ENCODE measurements at regions not wholly inside any gene's neighbourhood (a gene's known extent, or its start where the extent isn't known, plus 50 kb on each side); places are given as distances from the start of the nearest gene placed in this dataset.

GRCh38 chr11:115067900-115068530 lies 389.7 kb downstream of the NXPE2 start:
- H3K27me3 ChIP-seq (ENCODE audit: control insufficient read depth, insufficient read depth, low read length) = no peaks in the 10 kb centered on the region
- no peak for DNase-seq (ENCODE audit: low read depth in 2 of 2)
- no peaks in the 10 kb centered on the region for H3K79me2 ChIP-seq (ENCODE audit: control insufficient read depth, insufficient read depth, low read length)
- H3K27ac ChIP-seq (ENCODE audit: insufficient read depth, low read length) = no peak overlapping the region
- H4K20me1 ChIP-seq (ENCODE audit: control insufficient read depth, extremely low read depth, insufficient read depth, low read length) = no peaks in the 10 kb centered on the region
- no peaks in the 10 kb centered on the region for H3K4me1 ChIP-seq (ENCODE audit: control insufficient read depth, extremely low read depth, insufficient read depth, low read length)
- no peak overlapping the region for H3K4me3 ChIP-seq (replicated peaks in 1 of 4; ENCODE audit: control extremely low read depth in 1 of 4, insufficient read depth in 1 of 4, low read depth in 3 of 4, low read length in 4 of 4)
- no peak overlapping the region for H3K4me2 ChIP-seq (ENCODE audit: extremely low read depth, insufficient read depth, low read length)
- H3K9me3 ChIP-seq (ENCODE audit: control insufficient read depth, insufficient read depth, low read depth, low read length) = no peaks in the 10 kb centered on the region
- TF ChIP-seq CTCF (conservative IDR thresholded peaks at IDR 0.05 in 1 of 2, IDR thresholded peaks at IDR 0.05 in 1 of 2; ENCODE audit: low read depth in 1 of 2, low read length in 2 of 2) = no peak
- no peak for TF ChIP-seq EZH2 (IDR thresholded peaks at IDR 0.05; ENCODE audit: low read length, missing control alignments)
- H3K9ac ChIP-seq (ENCODE audit: insufficient read depth, low read length) = no peak overlapping the region
- H2AFZ ChIP-seq (ENCODE audit: low read length) = no peak overlapping the region
- no peaks in the 10 kb centered on the region for H3K36me3 ChIP-seq (ENCODE audit: control insufficient read depth, insufficient read depth, low read length)

GRCh38 chr11:115069599-115069998 lies 391.3 kb downstream of the NXPE2 start:
- H3K9me3 ChIP-seq (ENCODE audit: control insufficient read depth, insufficient read depth, low read depth, low read length) = no peaks in the 10 kb centered on the region
- H3K4me3 ChIP-seq (replicated peaks in 1 of 4; ENCODE audit: control extremely low read depth in 1 of 4, insufficient read depth in 1 of 4, low read depth in 3 of 4, low read length in 4 of 4) = no peak overlapping the region
- H3K4me2 ChIP-seq (ENCODE audit: extremely low read depth, insufficient read depth, low read length) = no peak overlapping the region
- H3K27ac ChIP-seq (ENCODE audit: insufficient read depth, low read length) = no peak overlapping the region
- H3K9ac ChIP-seq (ENCODE audit: insufficient read depth, low read length) = no peak overlapping the region
- DNase-seq (ENCODE audit: low read depth in 2 of 2) = no peak
- H2AFZ ChIP-seq (ENCODE audit: low read length) = no peak overlapping the region
- TF ChIP-seq CTCF (conservative IDR thresholded peaks at IDR 0.05 in 1 of 2, IDR thresholded peaks at IDR 0.05 in 1 of 2; ENCODE audit: low read depth in 1 of 2, low read length in 2 of 2) = no peak
- TF ChIP-seq EZH2 (IDR thresholded peaks at IDR 0.05; ENCODE audit: low read length, missing control alignments) = no peak
- H3K36me3 ChIP-seq (ENCODE audit: control insufficient read depth, insufficient read depth, low read length) = no peaks in the 10 kb centered on the region
- no peaks in the 10 kb centered on the region for H4K20me1 ChIP-seq (ENCODE audit: control insufficient read depth, extremely low read depth, insufficient read depth, low read length)
- no peaks in the 10 kb centered on the region for H3K79me2 ChIP-seq (ENCODE audit: control insufficient read depth, insufficient read depth, low read length)
- no peaks in the 10 kb centered on the region for H3K27me3 ChIP-seq (ENCODE audit: control insufficient read depth, insufficient read depth, low read length)
- H3K4me1 ChIP-seq (ENCODE audit: control insufficient read depth, extremely low read depth, insufficient read depth, low read length) = no peaks in the 10 kb centered on the region

- TF ChIP-seq CTCF (conservative IDR thresholded peaks at IDR 0.05 in 1 of 2, IDR thresholded peaks at IDR 0.05 in 1 of 2; ENCODE audit: low read depth in 1 of 2, low read length in 2 of 2) (no peak), EZH2 (IDR thresholded peaks at IDR 0.05; ENCODE audit: low read length, missing control alignments) (no peak)
- Histone ChIP-seq H3K4me1 (ENCODE audit: control insufficient read depth, extremely low read depth, insufficient read depth, low read length) (no peaks in the 10 kb centered on the region), H3K27ac (ENCODE audit: insufficient read depth, low read length) (no peak overlapping the region), H3K9me3 (ENCODE audit: control insufficient read depth, insufficient read depth, low read depth, low read length) (no peaks in the 10 kb centered on the region), H3K27me3 (ENCODE audit: control insufficient read depth, insufficient read depth, low read length) (no peaks in the 10 kb centered on the region), H4K20me1 (ENCODE audit: control insufficient read depth, extremely low read depth, insufficient read depth, low read length) (no peaks in the 10 kb centered on the region), H3K79me2 (ENCODE audit: control insufficient read depth, insufficient read depth, low read length) (no peaks in the 10 kb centered on the region), H3K4me2 (ENCODE audit: extremely low read depth, insufficient read depth, low read length) (no peak overlapping the region), H3K36me3 (ENCODE audit: control insufficient read depth, insufficient read depth, low read length) (no peaks in the 10 kb centered on the region), H2AFZ (ENCODE audit: low read length) (no peak overlapping the region), H3K4me3 (replicated peaks in 1 of 4; ENCODE audit: control extremely low read depth in 1 of 4, insufficient read depth in 1 of 4, low read depth in 3 of 4, low read length in 4 of 4) (no peak overlapping the region), H3K9ac (ENCODE audit: insufficient read depth, low read length) (no peak overlapping the region)
- no peak for DNase-seq (ENCODE audit: low read depth in 2 of 2)
These were observed 397.0 kb downstream of the NXPE2 start for GRCh38 chr11:115075356-115075755.
